DOHH2 (cell line): ENCODE measurements at regions not wholly inside any gene's neighbourhood (a gene's known extent, or its start where the extent isn't known, plus 50 kb on each side); places are given as distances from the start of the nearest gene placed in this dataset.

Experiments
- H3F3A ChIP-seq: fragments of 200-600 bp; sonication (generic), shearing (Covaris generic); 2 replicates; pipeline ENCODE4 v1.6.0; 2016; ENCODE audit warnings: antibody characterized with exemption, mild to moderate bottlenecking; ENCODE audit not compliant: control insufficient read depth, insufficient read depth
- H3K27ac ChIP-seq: fragments of 200-600 bp; sonication (generic); 2 replicates; pipeline ENCODE4 v1.5.1; 2014; ENCODE audit warnings: low read depth, mild to moderate bottlenecking, low read length, moderate library complexity
- H3K27me3 ChIP-seq: fragments of 200-600 bp; sonication (generic); 2 replicates; pipeline ENCODE4 v1.6.1; 2014; ENCODE audit warnings: mild to moderate bottlenecking, low read length, mixed read lengths; ENCODE audit not compliant: control insufficient read depth
- H3K36me3 ChIP-seq: fragments of 200-600 bp; sonication (generic); 2 replicates; pipeline ENCODE4 v1.6.1; 2014; ENCODE audit warnings: mild to moderate bottlenecking, low read length, moderate library complexity, mixed read lengths; ENCODE audit not compliant: control insufficient read depth
- H3K4me1 ChIP-seq: fragments of 200-600 bp; sonication (generic); 2 replicates; pipeline ENCODE4 v1.6.1; 2014; ENCODE audit warnings: mild to moderate bottlenecking, low read length, mixed read lengths; ENCODE audit not compliant: control insufficient read depth
- H3K4me2 ChIP-seq: fragments of 200-600 bp; sonication (generic); 2 replicates; pipeline ENCODE4 v1.6.0; 2014; ENCODE audit warnings: mild to moderate bottlenecking, low read length, moderate library complexity
- H3K4me3 ChIP-seq: fragments of 200-600 bp; sonication (generic); 2 replicates; pipeline ENCODE4 v1.5.1; 2014; ENCODE audit warnings: mild to moderate bottlenecking, low read length, mixed read lengths
- H3K79me2 ChIP-seq: fragments of 200-600 bp; sonication (generic); 2 replicates; pipeline ENCODE4 v1.6.1; 2014; ENCODE audit warnings: mild to moderate bottlenecking, low read length, mixed read lengths; ENCODE audit not compliant: control insufficient read depth
- H3K9me2 ChIP-seq: fragments of 200-600 bp; sonication (generic); replicated peaks from 2 replicates; pipeline ENCODE4 v1.6.1; 2014; ENCODE audit warnings: mild to moderate bottlenecking, low read length, mixed read lengths; ENCODE audit not compliant: control insufficient read depth
- H3K9me3 ChIP-seq: fragments of 200-600 bp; sonication (generic); 2 replicates; pipeline ENCODE4 v1.6.1; 2014; ENCODE audit warnings: antibody characterized with exemption, low read length, mixed read lengths; ENCODE audit not compliant: control insufficient read depth, insufficient read depth
- H4K20me1 ChIP-seq: fragments of 200-600 bp; sonication (generic); 2 replicates; pipeline ENCODE4 v1.6.0; 2014; ENCODE audit warnings: low read depth, mild to moderate bottlenecking, antibody characterized with exemption, low read length, moderate library complexity; ENCODE audit not compliant: control insufficient read depth, insufficient read depth
- EZH2phosphoT487 ChIP-seq: fragments of 200-600 bp; sonication (generic); IDR thresholded peaks from 2 replicates; pipeline ENCODE4 v1.6.1; 2017; ENCODE audit warnings: borderline replicate concordance, mild to moderate bottlenecking, antibody characterized with exemption, low read length, moderate library complexity, mixed read lengths
- TF ChIP-seq, protein P1 (sequence below): fragments of 200-600 bp; sonication (generic); IDR thresholded peaks from one replicate; pipeline ENCODE4 v1.5.1; 2014; ENCODE audit warnings: antibody characterized with exemption, mild to moderate bottlenecking, low read depth, low read length; ENCODE audit not compliant: poor library complexity, severe bottlenecking

- no peaks in the 10 kb centered on the region for H4K20me1 ChIP-seq
- TF ChIP-seq, protein P1, sequence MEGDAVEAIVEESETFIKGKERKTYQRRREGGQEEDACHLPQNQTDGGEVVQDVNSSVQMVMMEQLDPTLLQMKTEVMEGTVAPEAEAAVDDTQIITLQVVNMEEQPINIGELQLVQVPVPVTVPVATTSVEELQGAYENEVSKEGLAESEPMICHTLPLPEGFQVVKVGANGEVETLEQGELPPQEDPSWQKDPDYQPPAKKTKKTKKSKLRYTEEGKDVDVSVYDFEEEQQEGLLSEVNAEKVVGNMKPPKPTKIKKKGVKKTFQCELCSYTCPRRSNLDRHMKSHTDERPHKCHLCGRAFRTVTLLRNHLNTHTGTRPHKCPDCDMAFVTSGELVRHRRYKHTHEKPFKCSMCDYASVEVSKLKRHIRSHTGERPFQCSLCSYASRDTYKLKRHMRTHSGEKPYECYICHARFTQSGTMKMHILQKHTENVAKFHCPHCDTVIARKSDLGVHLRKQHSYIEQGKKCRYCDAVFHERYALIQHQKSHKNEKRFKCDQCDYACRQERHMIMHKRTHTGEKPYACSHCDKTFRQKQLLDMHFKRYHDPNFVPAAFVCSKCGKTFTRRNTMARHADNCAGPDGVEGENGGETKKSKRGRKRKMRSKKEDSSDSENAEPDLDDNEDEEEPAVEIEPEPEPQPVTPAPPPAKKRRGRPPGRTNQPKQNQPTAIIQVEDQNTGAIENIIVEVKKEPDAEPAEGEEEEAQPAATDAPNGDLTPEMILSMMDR: no peak
- no peak for TF ChIP-seq EZH2phosphoT487
- peaks cover 69% of the 10 kb centered on the region for H3K4me1 ChIP-seq
- no peaks in the 10 kb centered on the region for H3F3A ChIP-seq
- no peaks in the 10 kb centered on the region for H3K79me2 ChIP-seq
- H3K27ac ChIP-seq: no peak overlapping the region
- H3K9me2 ChIP-seq: no peaks in the 10 kb centered on the region
- no peak overlapping the region for H3K4me2 ChIP-seq
- no peaks in the 10 kb centered on the region for H3K27me3 ChIP-seq
- no peaks in the 10 kb centered on the region for H3K9me3 ChIP-seq
- H3K4me3 ChIP-seq: no peak overlapping the region
- peaks cover 5% of the 10 kb centered on the region; the same call in 1 of the 2 replicates for H3K36me3 ChIP-seq
Observed at GRCh38 chr2:6793913-6794312, 71.8 kb downstream of the CMPK2 start.

DNA sequence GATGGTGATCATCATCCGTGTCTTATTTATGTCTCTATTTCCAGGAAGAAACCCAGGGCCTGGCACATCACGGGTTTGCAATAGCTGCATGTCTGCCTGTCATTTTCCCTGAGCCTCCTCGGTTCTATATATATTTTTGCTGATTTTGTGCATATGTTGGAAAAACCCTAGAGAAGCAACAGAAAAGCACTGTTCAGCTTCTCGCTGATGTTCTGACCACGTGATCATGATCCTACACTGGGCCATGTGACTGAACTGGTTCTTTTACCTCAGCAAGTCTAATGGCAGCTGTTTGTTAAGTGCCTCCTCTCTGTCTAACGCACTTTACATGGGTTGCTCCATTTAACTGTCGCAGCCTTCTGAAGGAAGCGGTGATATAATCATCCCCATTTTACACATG, 71.3 kb downstream of the CMPK2 start:
- Histone ChIP-seq H3K36me3 (peaks cover 5% of the 10 kb centered on the region; the same call in 1 of the 2 replicates), H3K9me2 (no peaks in the 10 kb centered on the region), H3F3A (no peaks in the 10 kb centered on the region), H3K79me2 (no peaks in the 10 kb centered on the region), H3K9me3 (no peaks in the 10 kb centered on the region), H3K4me1 (peaks cover 66% of the 10 kb centered on the region), H4K20me1 (no peaks in the 10 kb centered on the region), H3K4me2 (no peak overlapping the region), H3K27me3 (no peaks in the 10 kb centered on the region), H3K4me3 (no peak overlapping the region), H3K27ac (no peak overlapping the region)
- TF ChIP-seq, protein P1: no peak
- no peak for TF ChIP-seq EZH2phosphoT487
